Uterus (tissue), 2 donors: ENCODE measurements at regions not wholly inside any gene's neighbourhood (a gene's known extent, or its start where the extent isn't known, plus 50 kb on each side); places are given as distances from the start of the nearest gene placed in this dataset.

Experiments
- POLR2A ChIP-seq, 2 donors: fragments of 450-650 bp; IDR thresholded peaks; one replicate each; pipeline ENCODE4 v1.6.1; 2016; ENCODE audit warnings: antibody characterized with exemption in 2 of 2, mild to moderate bottlenecking in 1 of 2, moderate library complexity in 1 of 2
- TF ChIP-seq, protein P1 (sequence below), 4 experiments: fragments of 200-600 bp in 2 of 4; fragments of 450-650 bp in 2 of 4; sonication (generic) in 2 of 4; IDR thresholded peaks; one replicate each; pipeline ENCODE4 v1.5.1; 2016 to 2019; ENCODE audit warnings: antibody characterized with exemption in 4 of 4, mild to moderate bottlenecking in 2 of 4, moderate library complexity in 1 of 4

DNA sequence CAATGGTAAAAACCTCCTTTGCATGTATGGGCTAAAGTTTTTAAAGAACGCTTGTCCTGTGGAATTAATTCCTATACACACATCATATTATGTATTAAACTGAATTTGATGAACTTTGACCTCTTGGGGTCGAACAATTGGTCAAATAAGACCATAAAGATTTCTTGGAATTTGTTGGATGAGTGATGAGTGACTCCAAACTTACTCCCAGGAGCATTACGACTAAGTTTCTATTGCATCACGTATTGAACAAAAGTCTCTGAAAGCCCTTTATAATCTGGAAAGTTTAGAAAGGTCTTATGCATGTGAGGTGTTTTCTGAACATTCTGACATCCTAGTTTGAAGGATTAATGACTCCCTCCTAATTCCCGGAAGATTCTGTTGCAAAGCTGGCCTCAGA is 126.9 kb upstream of the BMP5 start:
- TF ChIP-seq, protein P1, sequence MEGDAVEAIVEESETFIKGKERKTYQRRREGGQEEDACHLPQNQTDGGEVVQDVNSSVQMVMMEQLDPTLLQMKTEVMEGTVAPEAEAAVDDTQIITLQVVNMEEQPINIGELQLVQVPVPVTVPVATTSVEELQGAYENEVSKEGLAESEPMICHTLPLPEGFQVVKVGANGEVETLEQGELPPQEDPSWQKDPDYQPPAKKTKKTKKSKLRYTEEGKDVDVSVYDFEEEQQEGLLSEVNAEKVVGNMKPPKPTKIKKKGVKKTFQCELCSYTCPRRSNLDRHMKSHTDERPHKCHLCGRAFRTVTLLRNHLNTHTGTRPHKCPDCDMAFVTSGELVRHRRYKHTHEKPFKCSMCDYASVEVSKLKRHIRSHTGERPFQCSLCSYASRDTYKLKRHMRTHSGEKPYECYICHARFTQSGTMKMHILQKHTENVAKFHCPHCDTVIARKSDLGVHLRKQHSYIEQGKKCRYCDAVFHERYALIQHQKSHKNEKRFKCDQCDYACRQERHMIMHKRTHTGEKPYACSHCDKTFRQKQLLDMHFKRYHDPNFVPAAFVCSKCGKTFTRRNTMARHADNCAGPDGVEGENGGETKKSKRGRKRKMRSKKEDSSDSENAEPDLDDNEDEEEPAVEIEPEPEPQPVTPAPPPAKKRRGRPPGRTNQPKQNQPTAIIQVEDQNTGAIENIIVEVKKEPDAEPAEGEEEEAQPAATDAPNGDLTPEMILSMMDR (IDR thresholded peaks at IDR 0.05) = no peak
- no peak for TF ChIP-seq POLR2A (IDR thresholded peaks at IDR 0.05)
